ENCODE measurements at regions not wholly inside any gene's neighbourhood (a gene's known extent, or its start where the extent isn't known, plus 50 kb on each side); places are given as distances from the start of the nearest gene placed in this dataset.
"Not testable (repeated sequence)": the region's sequence is repeated elsewhere in the genome, so short reads cannot be mapped to it uniquely, and the experiment has no call there.

DNA sequence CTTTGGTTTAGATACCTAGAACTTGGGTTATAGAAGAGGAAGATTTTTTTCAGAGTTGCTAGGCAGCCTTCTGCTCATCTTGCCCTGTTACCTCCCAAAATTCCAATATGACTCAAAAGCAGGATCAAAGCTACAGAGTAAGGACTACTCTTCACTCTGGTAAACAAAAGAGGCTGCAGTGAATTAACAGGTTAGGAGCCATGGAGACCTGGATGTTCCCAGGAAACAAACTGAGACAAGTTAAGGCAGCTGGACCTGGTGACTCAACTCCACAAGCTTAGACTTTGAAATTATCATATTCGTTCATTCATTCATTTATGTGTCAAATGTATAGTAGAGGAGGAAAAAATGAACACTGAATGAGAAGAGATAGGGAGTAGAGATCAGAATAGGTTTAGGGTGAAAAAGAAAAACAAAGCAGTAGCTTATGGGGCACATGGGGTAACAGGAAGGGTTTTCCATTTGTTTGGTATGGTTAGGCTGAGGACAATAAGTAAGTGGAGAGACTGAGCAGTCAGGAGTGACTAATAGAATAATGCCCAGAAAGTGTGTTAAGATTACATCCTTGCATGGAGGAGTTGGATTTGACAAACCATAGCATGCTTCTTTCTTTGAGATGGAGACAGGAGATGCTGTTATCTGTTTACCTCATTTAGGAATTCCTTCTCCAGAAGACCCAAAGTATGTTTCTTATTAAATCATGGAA, 464.0 kb upstream of the ZNF608 start:
- no peak for DNase-seq

DNA sequence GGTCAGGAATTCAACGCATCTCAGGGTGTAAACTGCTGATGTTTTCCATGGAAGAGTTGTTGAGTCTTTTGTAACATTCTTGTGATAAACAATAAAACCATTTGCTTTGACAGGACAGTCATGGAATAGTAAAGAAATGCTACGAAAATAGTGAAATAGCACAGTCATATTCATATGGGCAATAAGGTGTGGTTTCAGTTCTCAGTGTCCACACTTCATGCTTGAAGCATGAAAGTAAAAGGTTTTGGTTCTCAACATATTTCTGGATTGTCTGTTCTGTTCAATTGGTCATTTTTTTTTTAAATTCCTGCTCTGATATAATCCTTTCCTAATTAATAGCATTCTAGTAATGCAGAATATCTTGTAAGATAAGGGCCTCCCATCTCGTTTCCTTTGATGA, 467.6 kb upstream of the ZNF608 start:
- no peak for DNase-seq

DNA sequence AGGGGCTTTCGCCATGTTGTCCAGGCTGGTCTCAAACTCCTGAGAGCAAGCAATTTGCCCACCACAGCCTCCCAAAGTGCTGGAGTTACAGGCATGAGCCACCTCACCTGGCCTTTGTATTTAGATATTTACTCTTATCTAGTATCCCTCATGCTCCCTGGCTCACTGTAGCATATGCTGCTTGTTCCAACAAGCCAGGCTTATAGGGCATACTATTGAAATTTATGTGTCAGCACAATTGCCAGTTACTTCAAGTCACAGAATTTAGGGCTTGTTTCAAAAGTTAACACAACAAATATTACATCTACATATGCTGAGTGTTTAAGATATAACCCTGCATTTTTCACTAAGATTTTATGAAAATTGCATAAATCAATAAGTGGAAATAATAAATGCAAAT, 469.2 kb upstream of the ZNF608 start:
- no peak for DNase-seq

DNA sequence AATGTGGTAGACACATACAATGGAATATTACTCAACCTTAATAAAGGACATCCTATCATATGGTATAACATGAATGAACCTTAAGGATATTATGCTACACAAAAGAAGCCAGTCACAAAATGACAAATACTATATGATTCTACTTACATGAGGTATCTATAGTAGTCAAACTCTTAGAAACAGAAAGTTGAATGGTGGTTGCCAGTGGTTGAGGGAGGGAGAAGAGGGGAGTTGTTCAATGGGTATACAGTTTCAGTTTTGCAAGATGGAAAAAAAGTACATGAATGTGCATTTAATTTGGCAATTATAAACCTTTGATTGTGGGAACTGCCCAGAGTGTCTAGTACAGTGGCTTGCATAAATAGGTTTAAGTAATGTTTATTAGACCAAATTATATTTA, 473.3 kb upstream of the ZNF608 start:
- DNase-seq, result no peak

DNA sequence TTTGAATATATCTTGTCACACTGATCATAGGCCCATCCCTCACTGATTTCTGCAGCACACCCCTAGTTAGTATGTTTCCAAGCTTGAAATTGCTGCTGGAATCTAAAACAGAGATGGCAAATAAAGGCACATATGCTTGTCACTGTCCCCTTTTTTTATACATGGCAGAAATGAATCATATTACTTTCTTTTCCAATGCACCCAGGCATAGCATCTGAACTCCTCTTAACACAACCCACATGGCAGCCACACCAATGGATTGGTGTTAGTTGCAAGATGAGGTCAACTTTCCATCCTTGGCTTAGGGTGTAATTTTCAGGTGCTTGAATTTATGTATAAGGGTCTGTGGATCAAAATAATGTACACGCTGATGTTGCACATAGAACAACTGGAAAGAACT, 473.8 kb upstream of the ZNF608 start:
- no peak for DNase-seq

DNA sequence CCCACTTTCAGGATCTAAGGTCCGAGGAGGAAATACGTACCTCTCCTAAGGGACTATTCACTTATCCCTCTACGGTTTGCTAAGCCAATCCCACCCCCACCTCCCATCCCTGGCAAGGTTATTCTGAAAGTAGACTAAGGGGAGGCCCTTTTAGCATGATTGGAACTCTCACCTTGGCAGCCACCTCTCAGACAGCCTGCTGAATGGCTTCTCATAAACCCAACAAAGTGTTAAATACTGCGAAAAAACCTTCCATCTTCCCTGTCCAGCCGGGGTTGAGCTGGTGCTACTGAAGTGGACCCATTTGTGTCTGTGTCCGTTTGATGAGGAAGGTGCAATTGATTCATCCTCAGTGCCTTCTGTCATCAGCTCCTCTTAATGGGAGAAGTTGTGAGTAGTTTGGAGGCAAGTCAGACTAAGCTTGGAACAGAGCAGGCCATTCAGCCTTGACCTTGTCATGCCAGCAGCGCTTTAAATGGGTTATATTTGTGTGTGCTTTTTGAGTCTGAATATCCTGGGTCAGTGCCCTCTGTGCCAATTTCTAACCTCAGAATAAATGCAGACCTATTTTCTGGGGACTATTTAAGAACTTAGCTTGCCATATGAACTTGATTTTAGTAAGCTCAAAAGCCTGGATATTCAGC, 476.3 kb upstream of the ZNF608 start:
- DNase-seq, result no peak

DNA sequence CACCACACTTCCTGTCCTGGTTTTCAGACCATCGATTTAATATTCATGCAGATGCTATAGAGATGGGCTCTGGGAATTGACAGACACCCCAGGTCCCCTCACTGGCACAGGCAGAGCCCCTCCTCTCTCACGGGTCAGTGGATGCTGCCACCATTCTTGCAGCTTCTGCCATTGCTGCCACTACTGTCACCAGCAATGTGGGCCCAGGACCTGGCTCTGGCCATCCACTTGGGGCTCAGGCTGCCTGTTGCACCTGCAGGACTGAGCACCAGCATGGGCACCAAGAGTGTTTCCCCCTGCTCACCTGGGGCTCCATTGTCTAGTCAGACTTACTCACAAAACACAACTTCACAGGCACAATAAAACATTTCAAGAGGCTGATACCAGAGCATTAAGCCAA, 479.0 kb upstream of the ZNF608 start:
- no peak for DNase-seq

DNA sequence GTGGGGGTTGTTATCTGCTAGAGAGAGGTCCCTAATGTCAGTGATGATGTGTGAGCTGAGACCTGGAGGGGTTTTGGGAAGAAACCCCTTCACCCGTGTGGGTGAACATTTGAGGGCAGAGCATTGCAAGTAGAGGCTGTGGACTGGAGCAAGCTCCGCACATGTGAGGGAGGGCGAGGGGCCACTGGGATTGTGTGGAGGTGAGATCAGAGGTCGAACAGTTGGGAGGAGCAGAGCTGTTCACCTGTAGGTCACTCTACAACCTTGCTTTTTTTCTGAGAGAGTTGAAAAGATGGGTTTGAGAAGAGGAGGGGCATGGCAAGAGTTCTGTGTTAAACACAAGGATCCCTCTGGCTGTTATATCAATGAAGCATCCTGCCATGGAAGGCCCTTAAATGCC, 480.4 kb upstream of the ZNF608 start:
- DNase-seq, result no peak

DNA sequence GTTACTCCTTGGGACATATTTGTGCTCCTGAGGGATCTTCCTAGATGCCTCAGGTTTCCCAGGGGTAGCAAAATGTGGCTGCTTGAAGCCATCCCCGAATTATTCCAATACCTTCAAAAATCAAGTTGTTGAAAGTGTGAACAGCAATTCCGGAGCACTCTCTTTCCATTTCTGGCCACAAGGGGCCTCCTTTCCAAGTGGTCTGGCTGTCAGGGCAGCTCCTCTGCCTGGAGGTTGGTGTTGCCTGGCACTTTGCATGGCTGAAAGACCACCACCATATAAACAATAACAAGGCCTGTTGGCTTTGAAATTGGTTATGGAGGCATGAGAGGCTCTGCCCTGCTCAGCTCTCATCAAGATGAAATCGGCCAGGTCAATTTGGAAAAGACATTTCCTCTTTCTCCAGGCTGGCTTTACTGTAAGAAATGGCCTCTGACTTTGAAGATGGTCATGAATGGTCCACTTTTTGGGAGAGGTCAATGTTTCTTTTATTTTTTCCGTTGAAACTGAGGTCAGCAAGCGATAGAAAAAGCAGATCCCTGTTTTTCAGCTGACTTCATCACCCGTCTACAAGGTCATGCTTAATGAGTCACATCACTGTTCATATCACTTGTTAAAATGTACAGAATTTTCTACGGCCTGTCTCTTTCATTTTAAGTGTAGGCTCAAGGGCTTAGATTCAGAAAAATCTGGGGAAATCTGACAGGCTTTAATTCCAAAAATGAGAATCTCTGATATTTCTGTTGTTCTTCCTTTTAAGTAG, 481.1 kb upstream of the ZNF608 start:
- peak; percentile 15 for DNase-seq

DNA sequence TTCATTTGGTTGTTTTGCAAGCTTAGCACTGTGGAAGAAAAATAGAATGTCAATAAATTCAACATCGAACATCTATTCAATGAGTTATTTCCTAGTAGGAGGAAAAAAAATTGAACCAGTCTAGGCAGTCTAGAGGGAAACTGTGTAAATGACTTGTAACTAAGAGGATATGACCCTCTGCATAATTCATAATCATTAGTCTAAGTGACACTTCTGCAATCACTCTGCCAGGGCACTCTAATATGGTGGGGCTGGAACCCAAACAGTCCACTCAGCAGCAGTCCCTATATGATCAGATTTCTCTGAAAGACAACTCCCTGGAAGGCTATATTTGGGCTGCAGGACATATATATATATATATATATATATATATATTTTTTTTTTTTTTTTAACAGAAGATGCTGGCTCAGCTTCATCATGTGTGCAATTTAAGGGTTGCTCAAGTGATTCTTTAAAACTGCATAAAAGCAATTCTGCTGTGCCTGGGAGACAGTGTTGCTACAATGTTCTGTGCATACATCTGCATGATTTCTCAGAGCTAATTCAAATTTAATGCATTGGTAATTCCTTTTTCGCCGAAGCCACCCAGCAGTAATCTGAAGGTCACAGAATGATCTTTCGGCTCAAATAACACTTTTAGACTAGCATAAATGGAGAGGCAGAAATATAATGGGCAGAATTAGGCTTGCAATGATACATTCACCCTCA, 482.1 kb upstream of the ZNF608 start:
- no peak for DNase-seq

DNA sequence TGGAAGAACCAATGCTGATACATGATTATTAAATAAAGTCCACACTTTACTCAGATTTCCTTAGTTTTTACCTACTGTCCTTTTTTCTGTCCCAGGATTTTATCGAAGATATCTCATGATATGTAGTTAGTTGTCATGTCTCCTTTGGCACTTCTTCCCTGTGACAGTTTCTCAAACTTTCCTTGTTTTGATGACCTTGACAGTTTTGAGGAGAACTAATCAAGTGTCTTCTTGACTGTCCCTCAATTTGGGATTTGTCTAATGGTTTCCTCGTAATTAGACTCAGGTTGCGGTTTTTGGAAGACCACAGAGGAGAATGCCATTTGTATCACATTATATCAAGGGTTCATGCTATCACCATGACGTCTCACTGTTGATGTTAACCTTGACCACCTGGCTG, 483.1 kb upstream of the ZNF608 start:
- DNase-seq, result no peak

DNA sequence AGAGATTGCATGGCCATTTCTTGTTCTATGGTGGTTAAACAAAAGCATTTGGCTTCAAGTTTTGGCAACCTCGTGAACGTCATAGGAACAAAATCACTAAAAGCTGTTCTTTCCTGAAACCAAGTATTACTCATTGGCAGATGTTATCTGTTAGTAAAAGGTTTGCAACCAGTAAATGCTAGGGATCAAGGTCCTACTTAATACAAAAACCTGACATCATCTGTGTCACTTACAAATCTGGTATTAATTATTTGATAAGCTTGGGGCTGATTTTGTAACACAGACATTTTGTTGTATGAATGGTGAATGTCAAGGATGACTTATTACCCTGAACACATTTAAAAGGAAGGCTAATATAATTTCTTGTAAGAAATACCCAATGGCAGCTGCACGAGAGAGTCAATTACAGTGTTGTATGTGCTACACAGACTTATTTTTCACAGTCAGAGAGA, 486.4 kb upstream of the ZNF608 start:
- peak; percentile 80 for DNase-seq

DNA sequence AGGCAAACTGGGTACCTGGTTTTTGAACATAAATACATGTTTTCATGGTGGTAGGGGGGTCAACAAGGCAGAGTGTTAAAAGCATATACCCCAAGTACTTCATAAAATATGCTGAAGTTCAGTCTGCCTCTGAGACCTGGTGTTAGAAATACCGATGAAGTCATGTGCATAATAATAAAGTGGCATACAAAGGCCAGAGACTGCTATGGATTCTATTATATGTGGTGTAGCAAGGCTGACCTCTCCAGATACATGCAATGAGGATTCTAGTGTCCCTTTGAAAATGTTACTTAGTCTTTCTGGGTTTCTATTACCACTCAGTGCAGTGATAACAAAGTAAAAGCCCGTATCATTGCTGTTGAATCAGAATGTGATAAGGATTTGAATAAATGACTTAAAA, 487.5 kb upstream of the ZNF608 start:
- no peak for DNase-seq

DNA sequence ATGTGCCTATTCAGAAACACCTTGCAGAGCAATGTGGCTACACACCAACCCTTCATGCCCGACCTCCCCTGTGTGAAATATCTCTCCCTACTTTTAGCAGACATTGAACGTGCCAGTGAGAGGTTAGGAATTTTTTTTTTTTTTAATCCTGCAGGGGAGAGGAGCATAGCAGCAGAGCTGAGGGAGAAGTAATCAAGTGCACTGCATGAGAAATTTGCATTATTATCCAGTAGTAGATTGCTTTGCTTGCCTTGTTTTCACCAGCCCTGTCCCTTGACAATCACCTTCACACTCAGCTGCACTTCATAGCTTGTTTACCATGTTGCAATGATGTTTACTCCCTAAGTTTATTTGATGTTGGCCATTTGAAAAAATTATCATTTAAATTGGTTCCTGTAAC, 489.6 kb upstream of the ZNF608 start:
- DNase-seq, result no peak

DNA sequence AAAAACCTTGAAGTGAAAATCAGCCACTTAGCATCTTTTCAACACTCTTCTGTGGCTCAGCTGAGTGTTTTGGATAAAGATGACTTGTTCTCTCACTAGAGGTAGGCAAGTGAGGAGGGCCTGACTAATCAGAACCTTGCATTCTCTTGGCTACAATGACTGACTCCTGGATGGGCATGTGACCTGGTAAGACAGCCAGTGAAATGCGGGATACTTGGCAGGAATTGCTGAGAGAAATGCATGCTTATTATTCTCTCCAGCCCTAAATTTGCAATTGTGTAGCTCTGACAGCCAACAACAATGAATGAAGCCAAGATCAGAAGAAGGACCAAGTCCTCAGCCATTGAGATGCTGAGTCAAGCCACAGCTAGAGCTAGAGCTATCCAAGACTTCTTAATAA, 490.5 kb upstream of the ZNF608 start:
- DNase-seq, result no peak

DNA sequence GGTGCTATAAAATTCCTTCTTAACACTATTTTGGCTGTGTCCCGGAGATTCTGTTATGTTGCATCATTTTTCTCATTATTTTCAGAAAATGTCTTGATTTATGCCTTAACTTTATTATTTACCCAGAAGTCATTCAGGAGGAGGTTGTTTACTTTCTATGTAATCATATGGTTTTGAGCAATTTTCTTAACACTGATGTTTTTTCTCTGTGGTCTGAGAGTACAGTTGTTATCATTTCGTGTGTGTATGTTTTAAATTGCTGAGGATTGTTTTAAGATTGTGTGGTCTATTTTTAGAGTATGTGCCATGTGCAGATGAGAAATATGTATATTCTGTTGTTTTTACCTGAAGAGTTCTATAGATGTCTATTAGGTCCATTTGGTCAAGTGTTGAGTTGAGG, 498.1 kb upstream of the ZNF608 start:
- DNase-seq, result no peak

DNA sequence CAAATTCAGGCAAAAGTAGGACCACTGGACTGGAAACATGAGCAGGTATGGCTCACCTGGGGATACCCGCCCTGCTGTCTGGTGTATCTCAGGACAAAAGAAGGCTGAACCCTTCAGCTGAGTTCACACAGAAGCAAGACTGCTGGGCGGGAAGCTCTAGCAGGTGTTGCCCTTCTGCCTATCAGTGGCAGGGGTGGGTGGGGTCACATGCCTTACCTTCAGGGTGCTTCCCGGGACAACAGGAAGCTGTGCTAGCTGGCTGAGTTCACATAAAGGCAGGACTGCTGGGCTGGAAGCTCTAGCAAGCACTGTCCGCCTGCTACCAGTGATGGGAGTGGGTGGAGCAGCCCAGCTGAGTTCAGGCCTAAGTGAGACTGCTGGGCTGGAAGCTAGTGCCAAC, 498.8 kb upstream of the ZNF608 start:
- DNase-seq, result no peak

DNA sequence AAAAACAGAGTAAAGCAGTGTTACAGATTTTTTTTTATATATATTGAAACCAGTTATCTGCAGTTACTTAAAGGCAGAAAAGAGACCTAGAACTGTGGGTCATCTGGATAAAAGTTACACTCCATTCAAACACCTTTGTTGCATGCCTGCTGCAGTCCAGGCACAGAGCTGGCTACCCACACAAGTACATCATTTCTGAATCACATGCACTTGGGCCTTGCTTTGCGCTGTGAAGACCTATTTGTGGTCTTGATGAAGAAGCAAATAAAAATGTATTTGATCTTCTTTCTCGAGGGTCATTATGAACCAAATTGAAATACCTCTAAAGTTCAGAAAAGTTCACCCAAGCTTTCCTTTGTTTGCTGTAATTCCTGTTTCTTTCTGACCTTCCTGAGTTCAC, 503.0 kb upstream of the ZNF608 start:
- no peak for DNase-seq

DNA sequence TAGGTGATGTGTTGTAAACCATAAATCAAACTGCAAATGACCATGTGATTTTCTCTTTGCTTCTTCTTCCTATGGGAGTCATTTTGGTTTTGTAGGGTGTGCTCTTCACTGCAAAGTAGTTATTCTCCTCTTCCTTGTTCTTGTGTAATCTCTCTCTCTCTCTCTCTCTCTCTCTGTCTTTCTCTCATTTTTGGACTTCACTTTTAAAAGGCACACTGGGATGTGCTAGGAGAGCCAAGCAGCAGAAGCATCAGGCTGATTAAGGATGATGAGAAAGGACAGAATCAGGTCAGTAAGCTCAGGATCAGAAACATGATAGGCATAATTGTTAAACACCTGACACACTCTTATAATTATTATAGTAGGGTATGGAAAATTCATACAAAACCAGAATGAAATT, 505.3 kb upstream of the ZNF608 start:
- DNase-seq, result no peak

DNA sequence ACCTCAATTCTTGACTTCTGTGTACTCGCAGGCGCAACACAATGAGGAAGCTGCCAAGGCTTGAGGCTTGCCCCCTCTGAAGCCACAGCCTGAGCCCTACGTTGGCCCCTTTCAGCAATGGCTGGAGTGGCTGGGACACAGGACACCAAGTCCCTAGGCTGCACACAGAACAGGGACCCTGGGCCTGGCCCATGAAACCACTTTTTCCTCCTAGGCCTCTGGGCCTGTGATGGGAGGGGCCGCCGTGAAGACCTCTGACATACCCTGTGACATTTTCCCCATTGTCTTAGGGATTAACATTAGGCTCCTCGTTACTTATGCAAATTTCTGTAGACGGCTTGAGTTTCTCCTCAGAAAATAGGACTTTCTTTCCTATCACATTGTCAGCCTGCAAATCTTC, 507.2 kb upstream of the ZNF608 start:
- not testable (repeated sequence) for DNase-seq

DNA sequence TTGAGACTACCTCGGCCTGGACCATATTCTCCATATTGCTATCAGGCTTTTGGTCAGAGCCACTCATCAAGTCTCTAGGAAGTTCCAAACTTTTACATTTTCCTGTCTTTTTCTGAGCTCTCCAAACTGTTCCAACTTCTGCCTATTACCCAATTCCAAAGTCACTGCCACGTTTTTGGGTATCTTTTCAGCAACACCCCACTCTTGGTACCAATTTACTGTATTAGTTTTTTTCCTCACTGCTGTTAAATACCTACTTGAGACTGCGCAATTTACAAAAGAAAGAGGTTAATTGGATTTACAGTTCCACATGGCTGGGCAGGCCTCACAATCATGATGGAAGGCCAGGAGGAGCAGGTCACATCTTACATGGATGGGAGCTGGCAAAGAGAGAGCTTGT, 507.8 kb upstream of the ZNF608 start:
- no peak for DNase-seq

DNA sequence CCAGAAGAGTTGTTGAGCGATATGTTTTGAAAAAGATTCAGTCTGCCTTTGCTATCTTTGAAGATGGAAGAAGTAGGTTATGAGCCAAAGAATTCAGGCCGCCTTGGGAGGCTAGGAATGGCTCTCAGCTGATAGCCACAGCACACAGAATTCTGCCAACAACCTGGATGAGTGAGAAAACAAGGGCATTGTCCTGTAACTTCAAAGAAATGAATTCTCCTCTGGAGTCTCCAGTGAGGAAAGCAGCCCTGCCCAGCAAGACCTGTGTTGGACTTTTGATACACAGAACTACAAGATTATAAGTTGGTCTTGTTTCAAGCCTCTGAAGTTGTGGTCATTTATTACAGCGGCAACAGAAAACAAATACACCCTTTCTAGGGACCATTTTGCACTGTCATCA, 509.9 kb upstream of the ZNF608 start:
- DNase-seq, result no peak
